HCT116 (cell line): ENCODE measurements at regions not wholly inside any gene's neighbourhood (a gene's known extent, or its start where the extent isn't known, plus 50 kb on each side); places are given as distances from the start of the nearest gene placed in this dataset.

Experiments
- ATAC-seq: fragments of 200-7000 bp; cut with Tn5 transposase; 2 replicates; pipeline ENCODE4 v1.9.1; 2020; ENCODE audit warnings: mild to moderate bottlenecking, moderate library complexity
- BruUV-seq: library from RNA; stranded (reverse); fragments of 400-500 nt; replicated peaks from 2 replicates; lab custom pipeline; 2021; lab: Mats Ljungman, UMichigan
- CTCF ChIA-PET: fragments of 300-600 bp; sonication (Branson Sonifier 250); formaldehyde crosslinking; loops from one replicate; lab custom pipeline; 2021; ENCODE audit warnings: antibody characterized with exemption; lab: Charles Lee
- POLR2A ChIA-PET: fragments of 300-600, 350-600 bp; sonication (Branson Sonifier 250); formaldehyde crosslinking; loops from one replicate; lab custom pipeline; 2021; ENCODE audit warnings: antibody characterized with exemption; lab: Charles Lee
- RAD21 ChIA-PET, 2 experiments: fragments of 300-600 bp; sonication (Branson Sonifier 250); formaldehyde crosslinking; loops; one replicate each; lab custom pipeline; 2023; ENCODE audit warnings: low total read pairs in 2 of 2; ENCODE audit not compliant: uncharacterized antibody in 2 of 2, unreplicated experiment in 2 of 2, low non-redundant PET in 1 of 2; lab: Charles Lee
- DNase-seq: peaks from one replicate; pipeline ENCODE4 v3.0.0-alpha.2; 2010; ENCODE audit warnings: low read depth, low spot score
- H2AFZ ChIP-seq: fragments of 200-600 bp; shearing (Covaris generic), sonication (generic); 2 replicates; pipeline ENCODE4 v1.6.1; 2017; ENCODE audit warnings: low read depth, mixed run types, mixed read lengths, antibody characterized with exemption, low read length; ENCODE audit not compliant: poor library complexity, severe bottlenecking
- H3K27ac ChIP-seq: 2 replicates; pipeline ENCODE4 v1.5.1; 2012; ENCODE audit warnings: low read depth, low read length
- H3K27me3 ChIP-seq: fragments of 200-600 bp; sonication (generic); 2 replicates; pipeline ENCODE4 v1.6.1; 2016; ENCODE audit warnings: mixed run types, low read length, mixed read lengths; ENCODE audit not compliant: insufficient read depth
- H3K36me3 ChIP-seq, 2 experiments: fragments of 200-500 bp in 1 of 2; fragments of 200-600 bp in 1 of 2; sonication (Bioruptor generic) in 1 of 2; sonication (generic) in 1 of 2; 2 replicates each; pipeline versions ENCODE4 v1.5.1 to v1.6.1; 2014 to 2016; ENCODE audit warnings: low read length in 2 of 2, inconsistent platforms in 1 of 2, mixed read lengths in 1 of 2, mixed run types in 1 of 2; ENCODE audit not compliant: insufficient read depth in 2 of 2, control insufficient read depth in 1 of 2
- H3K4me1 ChIP-seq, 2 experiments: fragments of 200-600 bp in 1 of 2; sonication (generic) in 1 of 2; 2 replicates each; pipeline versions ENCODE4 v1.5.1 to v1.6.1; 2012 to 2017; ENCODE audit warnings: low read length in 2 of 2, inconsistent platforms in 1 of 2, mild to moderate bottlenecking in 1 of 2, mixed read lengths in 1 of 2, mixed run types in 1 of 2, moderate library complexity in 1 of 2; ENCODE audit not compliant: insufficient read depth in 2 of 2, control insufficient read depth in 1 of 2
- H3K4me2 ChIP-seq: fragments of 200-600 bp; sonication (generic); 2 replicates; pipeline ENCODE4 v1.6.1; 2017; ENCODE audit warnings: mixed run types, low read length, mixed read lengths
- H3K4me3 ChIP-seq, 2 experiments: fragments of 200-600 bp in 1 of 2; sonication (generic) in 1 of 2; replicated peaks in 1 of 2; 2 replicates each; pipeline ENCODE4 v1.5.1; 2011 to 2016; ENCODE audit warnings: low read length in 2 of 2, control low read depth in 1 of 2, low read depth in 1 of 2, mild to moderate bottlenecking in 1 of 2, mixed read lengths in 1 of 2, mixed run types in 1 of 2
- H3K79me2 ChIP-seq: fragments of 200-600 bp; sonication (generic); 2 replicates; pipeline ENCODE4 v1.6.1; 2017; ENCODE audit warnings: mild to moderate bottlenecking, mixed run types, low read length, moderate library complexity, mixed read lengths; ENCODE audit not compliant: insufficient read depth
- H3K9ac ChIP-seq: fragments of 200-600 bp; sonication (generic); 2 replicates; pipeline ENCODE4 v1.6.1; 2016; ENCODE audit warnings: low read length, mixed read lengths
- H3K9me2 ChIP-seq: fragments of 200-600 bp; sonication (generic), shearing (Covaris generic); 2 replicates; pipeline ENCODE4 v1.6.1; 2017; ENCODE audit warnings: mixed run types, mild to moderate bottlenecking, moderate library complexity; ENCODE audit not compliant: insufficient read depth
- H3K9me3 ChIP-seq, 2 experiments: fragments of 200-500 bp in 1 of 2; fragments of 200-600 bp in 1 of 2; sonication (Bioruptor generic) in 1 of 2; sonication (generic) in 1 of 2; 2 replicates each; pipeline ENCODE4 v1.6.1; 2014 to 2017; ENCODE audit warnings: low read length in 2 of 2, mixed read lengths in 2 of 2, inconsistent platforms in 1 of 2, low read depth in 1 of 2, mild to moderate bottlenecking in 1 of 2, mixed run types in 1 of 2, moderate library complexity in 1 of 2; ENCODE audit not compliant: control insufficient read depth in 1 of 2, insufficient read depth in 1 of 2
- H4K20me1 ChIP-seq: fragments of 200-600 bp; sonication (generic), shearing (Covaris generic); 2 replicates; pipeline ENCODE4 v1.6.1; 2017; ENCODE audit warnings: mixed run types, mild to moderate bottlenecking, moderate library complexity; ENCODE audit not compliant: insufficient read depth
- CEBPB ChIP-seq: IDR thresholded peaks from 2 replicates; pipeline ENCODE4 v1.6.1; 2012; ENCODE audit warnings: low read depth
- EZH2phosphoT487 ChIP-seq: fragments of 200-600 bp; IDR thresholded peaks from 2 replicates; pipeline ENCODE4 v1.6.1; 2018; ENCODE audit warnings: antibody characterized with exemption, borderline replicate concordance
- POLR2A ChIP-seq: IDR thresholded peaks from 2 replicates; pipeline ENCODE4 v1.7.0; 2011; ENCODE audit warnings: borderline replicate concordance; ENCODE audit not compliant: insufficient read depth, insufficient read length; ENCODE audit errors: extremely low read depth
- TCF7L2 ChIP-seq: IDR thresholded peaks from 2 replicates; pipeline ENCODE4 v1.7.0; 2011; ENCODE audit warnings: borderline replicate concordance, inconsistent platforms; ENCODE audit not compliant: insufficient read depth, insufficient read length; ENCODE audit errors: extremely low read depth
- ZFX ChIP-seq: fragments of 450-650 bp; IDR thresholded peaks from 2 replicates; pipeline ENCODE4 v1.6.1; 2017
- intact Hi-C: fragments of 100-400 bp; cut with micrococcal nuclease; formaldehyde crosslinking; loops from 2 replicates; pipeline ENCODE4 v1.10.0; 2022
- TF ChIP-seq, protein P1 (sequence below): IDR thresholded peaks from 2 replicates; pipeline ENCODE4 v1.6.1; 2012; ENCODE audit warnings: low read depth
- TF ChIP-seq, protein P2 (sequence below): IDR thresholded peaks from 2 replicates; pipeline ENCODE4 v1.6.1; 2012

GRCh38 chr15:95175914-95176658 lies 944.7 kb downstream of the MCTP2 start:
- no peak overlapping the region for H2AFZ ChIP-seq
- ATAC-seq (no peak), DNase-seq (no peak)
- H3K79me2 ChIP-seq, result no peaks in the 10 kb centered on the region
- no peaks in the 10 kb centered on the region; the same call in 1 of the 2 replicates for H4K20me1 ChIP-seq
- no peaks in the 10 kb centered on the region for H3K4me1 ChIP-seq
- H3K9me3 ChIP-seq, result peaks cover 0 to 2% of the 10 kb centered on the region in 2 experiments; a peak in 1 of 4 replicates
- no peaks in the 10 kb centered on the region for H3K27me3 ChIP-seq
- ChIA-PET RAD21 (no interaction called here), POLR2A (no interaction called here), CTCF (no interaction called here)
- intact Hi-C loops, result no loop called here
- no peaks in the 10 kb centered on the region for H3K36me3 ChIP-seq
- H3K9me2 ChIP-seq, result no peaks in the 10 kb centered on the region
- no peak overlapping the region for H3K4me2 ChIP-seq
- no TSS peak for BruUV-seq
- H3K27ac ChIP-seq, result no peak overlapping the region
- no peak overlapping the region for H3K9ac ChIP-seq
- H3K4me3 ChIP-seq, result no peak overlapping the region
- TF ChIP-seq ZFX (no peak), EZH2phosphoT487 (no peak), POLR2A (no peak), TCF7L2 (no peak), CEBPB (no peak)
- TF ChIP-seq, protein P1, sequence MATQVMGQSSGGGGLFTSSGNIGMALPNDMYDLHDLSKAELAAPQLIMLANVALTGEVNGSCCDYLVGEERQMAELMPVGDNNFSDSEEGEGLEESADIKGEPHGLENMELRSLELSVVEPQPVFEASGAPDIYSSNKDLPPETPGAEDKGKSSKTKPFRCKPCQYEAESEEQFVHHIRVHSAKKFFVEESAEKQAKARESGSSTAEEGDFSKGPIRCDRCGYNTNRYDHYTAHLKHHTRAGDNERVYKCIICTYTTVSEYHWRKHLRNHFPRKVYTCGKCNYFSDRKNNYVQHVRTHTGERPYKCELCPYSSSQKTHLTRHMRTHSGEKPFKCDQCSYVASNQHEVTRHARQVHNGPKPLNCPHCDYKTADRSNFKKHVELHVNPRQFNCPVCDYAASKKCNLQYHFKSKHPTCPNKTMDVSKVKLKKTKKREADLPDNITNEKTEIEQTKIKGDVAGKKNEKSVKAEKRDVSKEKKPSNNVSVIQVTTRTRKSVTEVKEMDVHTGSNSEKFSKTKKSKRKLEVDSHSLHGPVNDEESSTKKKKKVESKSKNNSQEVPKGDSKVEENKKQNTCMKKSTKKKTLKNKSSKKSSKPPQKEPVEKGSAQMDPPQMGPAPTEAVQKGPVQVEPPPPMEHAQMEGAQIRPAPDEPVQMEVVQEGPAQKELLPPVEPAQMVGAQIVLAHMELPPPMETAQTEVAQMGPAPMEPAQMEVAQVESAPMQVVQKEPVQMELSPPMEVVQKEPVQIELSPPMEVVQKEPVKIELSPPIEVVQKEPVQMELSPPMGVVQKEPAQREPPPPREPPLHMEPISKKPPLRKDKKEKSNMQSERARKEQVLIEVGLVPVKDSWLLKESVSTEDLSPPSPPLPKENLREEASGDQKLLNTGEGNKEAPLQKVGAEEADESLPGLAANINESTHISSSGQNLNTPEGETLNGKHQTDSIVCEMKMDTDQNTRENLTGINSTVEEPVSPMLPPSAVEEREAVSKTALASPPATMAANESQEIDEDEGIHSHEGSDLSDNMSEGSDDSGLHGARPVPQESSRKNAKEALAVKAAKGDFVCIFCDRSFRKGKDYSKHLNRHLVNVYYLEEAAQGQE, result no peak
- TF ChIP-seq, protein P2, sequence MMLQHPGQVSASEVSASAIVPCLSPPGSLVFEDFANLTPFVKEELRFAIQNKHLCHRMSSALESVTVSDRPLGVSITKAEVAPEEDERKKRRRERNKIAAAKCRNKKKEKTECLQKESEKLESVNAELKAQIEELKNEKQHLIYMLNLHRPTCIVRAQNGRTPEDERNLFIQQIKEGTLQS, result no peak
